HL-60 (cell line): ENCODE measurements at regions not wholly inside any gene's neighbourhood (a gene's known extent, or its start where the extent isn't known, plus 50 kb on each side); places are given as distances from the start of the nearest gene placed in this dataset.

ENCODE experiments used
- GABPA ChIP-seq: IDR thresholded peaks from 2 replicates; pipeline ENCODE4 v1.6.1; 2012; ENCODE audit warnings: low read depth
- POLR2AphosphoS5 ChIP-seq: IDR thresholded peaks from 2 replicates; pipeline ENCODE4 v1.6.1; 2012; ENCODE audit warnings: low read depth
- SPI1 ChIP-seq: IDR thresholded peaks from 2 replicates; pipeline ENCODE4 v1.6.1; 2012; ENCODE audit warnings: low read depth, mild to moderate bottlenecking, borderline replicate concordance
- TF ChIP-seq, protein P1 (sequence below): IDR thresholded peaks from one replicate; pipeline ENCODE4 v1.5.1; 2011; ENCODE audit warnings: low read length, control low read depth, inconsistent platforms; ENCODE audit not compliant: insufficient read depth
- TF ChIP-seq, protein P2 (sequence below): IDR thresholded peaks from 2 replicates; pipeline ENCODE4 v1.6.1; 2012; ENCODE audit warnings: low read depth; ENCODE audit not compliant: insufficient replicate concordance

DNA sequence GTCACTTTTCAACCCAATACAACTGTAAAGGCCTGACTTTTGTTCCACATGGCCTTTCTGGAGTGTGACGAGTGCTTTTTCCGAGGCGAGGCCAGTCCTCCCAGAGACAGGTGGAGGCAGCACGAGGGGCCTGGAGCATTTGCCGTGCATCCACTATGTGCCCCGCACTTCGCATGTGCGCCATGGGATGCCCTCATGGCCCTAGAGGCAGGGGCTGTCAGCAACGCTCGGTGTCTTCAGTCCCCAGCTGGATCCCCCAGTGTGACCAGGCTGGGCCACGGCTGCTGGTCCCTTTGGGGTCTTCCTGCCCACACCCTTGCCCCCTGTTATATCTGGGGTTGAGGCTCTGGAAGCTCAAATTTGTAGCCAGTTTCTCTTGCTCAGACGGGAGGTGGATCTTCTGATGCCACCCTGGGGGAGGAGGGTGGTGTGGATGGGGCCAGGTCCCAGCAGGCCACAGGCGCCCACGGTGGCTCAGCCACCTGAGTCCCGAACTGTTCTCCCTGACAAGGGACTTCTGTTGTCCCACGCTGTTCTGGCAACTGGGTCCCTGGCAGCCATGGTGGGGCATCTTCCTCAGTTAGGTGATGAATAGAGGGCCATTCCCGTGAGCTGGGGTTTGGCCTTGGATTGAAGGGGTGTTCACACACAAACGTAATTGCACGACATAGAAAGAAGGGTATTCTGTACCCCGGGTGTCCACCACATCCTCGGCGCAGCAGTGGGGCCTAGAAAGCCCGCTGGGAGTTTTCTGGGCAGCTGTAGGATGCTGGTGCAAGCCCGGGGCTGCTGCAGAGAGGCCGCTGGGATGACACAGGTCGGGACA lies 100.9 kb downstream of the CTTN start:
- no peak for TF ChIP-seq POLR2AphosphoS5
- TF ChIP-seq, protein P1, sequence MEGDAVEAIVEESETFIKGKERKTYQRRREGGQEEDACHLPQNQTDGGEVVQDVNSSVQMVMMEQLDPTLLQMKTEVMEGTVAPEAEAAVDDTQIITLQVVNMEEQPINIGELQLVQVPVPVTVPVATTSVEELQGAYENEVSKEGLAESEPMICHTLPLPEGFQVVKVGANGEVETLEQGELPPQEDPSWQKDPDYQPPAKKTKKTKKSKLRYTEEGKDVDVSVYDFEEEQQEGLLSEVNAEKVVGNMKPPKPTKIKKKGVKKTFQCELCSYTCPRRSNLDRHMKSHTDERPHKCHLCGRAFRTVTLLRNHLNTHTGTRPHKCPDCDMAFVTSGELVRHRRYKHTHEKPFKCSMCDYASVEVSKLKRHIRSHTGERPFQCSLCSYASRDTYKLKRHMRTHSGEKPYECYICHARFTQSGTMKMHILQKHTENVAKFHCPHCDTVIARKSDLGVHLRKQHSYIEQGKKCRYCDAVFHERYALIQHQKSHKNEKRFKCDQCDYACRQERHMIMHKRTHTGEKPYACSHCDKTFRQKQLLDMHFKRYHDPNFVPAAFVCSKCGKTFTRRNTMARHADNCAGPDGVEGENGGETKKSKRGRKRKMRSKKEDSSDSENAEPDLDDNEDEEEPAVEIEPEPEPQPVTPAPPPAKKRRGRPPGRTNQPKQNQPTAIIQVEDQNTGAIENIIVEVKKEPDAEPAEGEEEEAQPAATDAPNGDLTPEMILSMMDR = no peak
- TF ChIP-seq, protein P2, sequence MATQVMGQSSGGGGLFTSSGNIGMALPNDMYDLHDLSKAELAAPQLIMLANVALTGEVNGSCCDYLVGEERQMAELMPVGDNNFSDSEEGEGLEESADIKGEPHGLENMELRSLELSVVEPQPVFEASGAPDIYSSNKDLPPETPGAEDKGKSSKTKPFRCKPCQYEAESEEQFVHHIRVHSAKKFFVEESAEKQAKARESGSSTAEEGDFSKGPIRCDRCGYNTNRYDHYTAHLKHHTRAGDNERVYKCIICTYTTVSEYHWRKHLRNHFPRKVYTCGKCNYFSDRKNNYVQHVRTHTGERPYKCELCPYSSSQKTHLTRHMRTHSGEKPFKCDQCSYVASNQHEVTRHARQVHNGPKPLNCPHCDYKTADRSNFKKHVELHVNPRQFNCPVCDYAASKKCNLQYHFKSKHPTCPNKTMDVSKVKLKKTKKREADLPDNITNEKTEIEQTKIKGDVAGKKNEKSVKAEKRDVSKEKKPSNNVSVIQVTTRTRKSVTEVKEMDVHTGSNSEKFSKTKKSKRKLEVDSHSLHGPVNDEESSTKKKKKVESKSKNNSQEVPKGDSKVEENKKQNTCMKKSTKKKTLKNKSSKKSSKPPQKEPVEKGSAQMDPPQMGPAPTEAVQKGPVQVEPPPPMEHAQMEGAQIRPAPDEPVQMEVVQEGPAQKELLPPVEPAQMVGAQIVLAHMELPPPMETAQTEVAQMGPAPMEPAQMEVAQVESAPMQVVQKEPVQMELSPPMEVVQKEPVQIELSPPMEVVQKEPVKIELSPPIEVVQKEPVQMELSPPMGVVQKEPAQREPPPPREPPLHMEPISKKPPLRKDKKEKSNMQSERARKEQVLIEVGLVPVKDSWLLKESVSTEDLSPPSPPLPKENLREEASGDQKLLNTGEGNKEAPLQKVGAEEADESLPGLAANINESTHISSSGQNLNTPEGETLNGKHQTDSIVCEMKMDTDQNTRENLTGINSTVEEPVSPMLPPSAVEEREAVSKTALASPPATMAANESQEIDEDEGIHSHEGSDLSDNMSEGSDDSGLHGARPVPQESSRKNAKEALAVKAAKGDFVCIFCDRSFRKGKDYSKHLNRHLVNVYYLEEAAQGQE = no peak
- no peak for TF ChIP-seq GABPA
- TF ChIP-seq SPI1 = no peak
